ENCODE measurements at regions not wholly inside any gene's neighbourhood (a gene's known extent, or its start where the extent isn't known, plus 50 kb on each side); places are given as distances from the start of the nearest gene placed in this dataset.

DNA sequence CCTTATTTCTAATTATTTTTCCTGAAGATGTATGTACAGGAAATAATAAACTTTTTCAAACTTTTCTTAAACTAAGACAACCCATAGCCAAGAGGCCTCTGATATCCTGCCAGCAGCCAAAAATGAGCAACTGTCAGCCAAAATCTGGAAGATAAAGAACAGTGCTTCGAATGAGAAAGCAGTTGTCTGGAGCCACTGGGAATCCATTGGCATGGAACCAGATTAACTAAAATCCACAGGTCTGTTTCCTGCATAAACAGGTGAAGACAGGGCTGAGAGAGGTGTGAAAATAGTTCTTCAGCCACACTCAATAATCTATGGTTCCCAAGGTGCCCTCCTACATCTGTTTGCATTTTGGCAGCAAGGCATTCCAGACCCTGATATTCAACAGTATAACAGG is 1076.7 kb upstream of the PIK3C3 start:
- H3K9me3 Mint-ChIP-seq (ENCODE audit: unreplicated experiment): no peaks in the 10 kb centered on the region
- H3K4me1 Mint-ChIP-seq (ENCODE audit: low read depth, unreplicated experiment): no peaks in the 10 kb centered on the region
- no peaks in the 10 kb centered on the region for H3K36me3 Mint-ChIP-seq (ENCODE audit: insufficient read depth, unreplicated experiment)
- TF ChIP-seq, protein P1, sequence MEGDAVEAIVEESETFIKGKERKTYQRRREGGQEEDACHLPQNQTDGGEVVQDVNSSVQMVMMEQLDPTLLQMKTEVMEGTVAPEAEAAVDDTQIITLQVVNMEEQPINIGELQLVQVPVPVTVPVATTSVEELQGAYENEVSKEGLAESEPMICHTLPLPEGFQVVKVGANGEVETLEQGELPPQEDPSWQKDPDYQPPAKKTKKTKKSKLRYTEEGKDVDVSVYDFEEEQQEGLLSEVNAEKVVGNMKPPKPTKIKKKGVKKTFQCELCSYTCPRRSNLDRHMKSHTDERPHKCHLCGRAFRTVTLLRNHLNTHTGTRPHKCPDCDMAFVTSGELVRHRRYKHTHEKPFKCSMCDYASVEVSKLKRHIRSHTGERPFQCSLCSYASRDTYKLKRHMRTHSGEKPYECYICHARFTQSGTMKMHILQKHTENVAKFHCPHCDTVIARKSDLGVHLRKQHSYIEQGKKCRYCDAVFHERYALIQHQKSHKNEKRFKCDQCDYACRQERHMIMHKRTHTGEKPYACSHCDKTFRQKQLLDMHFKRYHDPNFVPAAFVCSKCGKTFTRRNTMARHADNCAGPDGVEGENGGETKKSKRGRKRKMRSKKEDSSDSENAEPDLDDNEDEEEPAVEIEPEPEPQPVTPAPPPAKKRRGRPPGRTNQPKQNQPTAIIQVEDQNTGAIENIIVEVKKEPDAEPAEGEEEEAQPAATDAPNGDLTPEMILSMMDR (IDR thresholded peaks at IDR 0.05; ENCODE audit: insufficient read depth in 1 of 2, low read depth in 1 of 2, low read length in 1 of 2, severe bottlenecking in 1 of 2, unreplicated experiment in 1 of 2): no peak
- no peak overlapping the region for H3K4me3 Mint-ChIP-seq (ENCODE audit: unreplicated experiment)
- ChIA-PET CTCF (no interaction called here), POLR2A (no interaction called here)
- H3K27ac Mint-ChIP-seq (ENCODE audit: unreplicated experiment): no peak overlapping the region
- no peaks in the 10 kb centered on the region for H3K36me3 ChIP-seq (ENCODE audit: control insufficient read depth, insufficient read depth, low read length)
- H3K4me3 ChIP-seq (ENCODE audit: low read depth, low read length): no peak overlapping the region
- intact Hi-C loops (cut with micrococcal nuclease; ENCODE audit: unreplicated experiment): no loop called here
- H3K27me3 ChIP-seq (replicated peaks; ENCODE audit: control insufficient read depth, insufficient read depth, low read length): no peaks in the 10 kb centered on the region
- peaks cover 3% of the 10 kb centered on the region for H3K27me3 Mint-ChIP-seq (ENCODE audit: insufficient read depth, unreplicated experiment)
- H3K9me3 ChIP-seq: no peaks in the 10 kb centered on the region
- no peak for DNase-seq
- no TSS peak for BruUV-seq (replicated peaks)
- H3K4me1 ChIP-seq: no peaks in the 10 kb centered on the region

DNA sequence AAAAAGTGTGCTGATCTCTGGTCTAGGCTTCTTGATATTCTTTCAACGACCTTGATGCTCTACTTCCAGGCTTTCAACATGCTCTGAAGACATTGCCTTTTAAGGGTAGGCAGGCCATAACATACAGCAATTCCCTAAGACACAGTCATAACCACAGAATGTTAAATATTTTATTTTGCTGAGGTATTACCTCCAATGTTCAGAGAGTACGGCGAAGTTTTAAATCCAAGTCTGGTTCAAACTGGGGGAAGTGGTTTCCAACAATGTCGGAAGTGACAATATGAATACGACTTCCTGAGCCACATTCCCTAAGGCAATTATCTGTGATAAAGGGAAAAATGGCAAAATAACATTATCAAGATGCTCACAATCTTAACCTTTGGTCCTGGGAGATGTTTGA is 1077.9 kb upstream of the PIK3C3 start:
- CTCF ChIA-PET: no interaction called here
- no TSS peak for BruUV-seq (replicated peaks)
- no peak overlapping the region for H3K27ac Mint-ChIP-seq (ENCODE audit: unreplicated experiment)

DNA sequence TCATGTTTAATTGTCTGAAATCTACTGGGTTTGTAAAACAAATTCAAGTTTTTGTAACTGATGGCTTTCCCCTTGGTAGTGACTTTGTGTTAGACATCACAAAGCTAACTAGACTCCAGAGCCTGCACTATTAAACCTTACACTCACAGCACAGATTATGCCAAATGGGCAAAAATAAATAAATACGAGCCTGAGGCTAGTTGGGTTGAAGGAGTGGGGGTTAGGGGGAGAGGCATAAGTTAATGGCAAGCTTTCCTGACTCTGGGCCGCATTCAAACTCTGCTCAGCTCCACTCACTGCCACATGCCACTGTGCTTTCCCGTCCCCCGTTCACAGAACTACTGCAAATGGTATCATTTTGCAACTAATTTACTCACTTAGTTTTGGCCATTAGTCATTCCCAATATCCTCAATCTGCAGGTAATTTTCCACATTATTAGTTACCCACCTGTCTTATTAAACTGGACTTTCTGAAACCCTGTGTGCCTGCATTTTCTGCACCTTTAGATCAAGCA is 1079.9 kb upstream of the PIK3C3 start:
- H3K27ac Mint-ChIP-seq (ENCODE audit: unreplicated experiment): no peak overlapping the region
- no peak overlapping the region for H3K4me3 ChIP-seq (ENCODE audit: low read depth, low read length)
- CTCF ChIA-PET: no interaction called here
- no TSS peak for BruUV-seq (replicated peaks)
- H3K27me3 ChIP-seq (replicated peaks; ENCODE audit: control insufficient read depth, insufficient read depth, low read length): no peaks in the 10 kb centered on the region
- POLR2A ChIA-PET: no interaction called here
- H3K27me3 Mint-ChIP-seq (ENCODE audit: insufficient read depth, unreplicated experiment): no peaks in the 10 kb centered on the region
- intact Hi-C loops (cut with micrococcal nuclease; ENCODE audit: unreplicated experiment): no loop called here
- no peaks in the 10 kb centered on the region for H3K9me3 ChIP-seq
- TF ChIP-seq, protein P1 (IDR thresholded peaks at IDR 0.05; ENCODE audit: insufficient read depth in 1 of 2, low read depth in 1 of 2, low read length in 1 of 2, severe bottlenecking in 1 of 2, unreplicated experiment in 1 of 2): no peak
- no peak overlapping the region for H3K4me3 Mint-ChIP-seq (ENCODE audit: unreplicated experiment)
- H3K4me1 ChIP-seq: no peaks in the 10 kb centered on the region
- DNase-seq: no peak
- no peaks in the 10 kb centered on the region for H3K9me3 Mint-ChIP-seq (ENCODE audit: unreplicated experiment)
- H3K4me1 Mint-ChIP-seq (ENCODE audit: low read depth, unreplicated experiment): no peaks in the 10 kb centered on the region
- H3K36me3 ChIP-seq (ENCODE audit: control insufficient read depth, insufficient read depth, low read length): no peaks in the 10 kb centered on the region
- H3K36me3 Mint-ChIP-seq (ENCODE audit: insufficient read depth, unreplicated experiment): no peaks in the 10 kb centered on the region

More for the DNA sequence above, 1077.9 kb upstream of the PIK3C3 start:
- Histone ChIP-seq H3K27me3 (replicated peaks; ENCODE audit: control insufficient read depth, insufficient read depth, low read length) (no peaks in the 10 kb centered on the region), H3K36me3 (ENCODE audit: control insufficient read depth, insufficient read depth, low read length) (no peaks in the 10 kb centered on the region), H3K4me3 (ENCODE audit: low read depth, low read length) (no peak overlapping the region), H3K4me1 (no peaks in the 10 kb centered on the region), H3K9me3 (no peaks in the 10 kb centered on the region)
- POLR2A ChIA-PET: no interaction called here
- no peak overlapping the region for H3K4me3 Mint-ChIP-seq (ENCODE audit: unreplicated experiment)
- H3K4me1 Mint-ChIP-seq (ENCODE audit: low read depth, unreplicated experiment): no peaks in the 10 kb centered on the region
- intact Hi-C loops (cut with micrococcal nuclease; ENCODE audit: unreplicated experiment): no loop called here
- H3K9me3 Mint-ChIP-seq (ENCODE audit: unreplicated experiment): no peaks in the 10 kb centered on the region
- no peak for DNase-seq
- TF ChIP-seq, protein P1 (IDR thresholded peaks at IDR 0.05; ENCODE audit: insufficient read depth in 1 of 2, low read depth in 1 of 2, low read length in 1 of 2, severe bottlenecking in 1 of 2, unreplicated experiment in 1 of 2): no peak
- no peaks in the 10 kb centered on the region for H3K36me3 Mint-ChIP-seq (ENCODE audit: insufficient read depth, unreplicated experiment)
- H3K27me3 Mint-ChIP-seq (ENCODE audit: insufficient read depth, unreplicated experiment): peaks cover under 1% of the 10 kb centered on the region

Data from Caco-2 (cell line).